ENCODE measurements at regions not wholly inside any gene's neighbourhood (a gene's known extent, or its start where the extent isn't known, plus 50 kb on each side); places are given as distances from the start of the nearest gene placed in this dataset.

GRCh38 chr6:144582939-144583613 is 297.9 kb downstream of the UTRN start:
- peak; percentile 97 for DNase-seq

GRCh38 chr6:144583614-144583954 is 298.4 kb downstream of the UTRN start:
- DNase-seq: no peak
- in situ Hi-C loops (cut with MboI; ENCODE audit: low pct_unique_long_range_greater_than_20kb, low sequenced_read_pairs): loop anchor here (25.0 kb wide), 1 partner anchor 354 kb away; no protein-coding TSS in a partner anchor

More at GRCh38 chr6:144582939-144583613, 297.9 kb downstream of the UTRN start:
- in situ Hi-C loops (cut with MboI; ENCODE audit: low pct_unique_long_range_greater_than_20kb, low sequenced_read_pairs): loop anchor here (25.0 kb wide), 1 partner anchor 354 kb away; no protein-coding TSS in a partner anchor

GRCh38 chr6:144585217-144585814 is 300.2 kb downstream of the UTRN start:
- in situ Hi-C loops (cut with MboI; ENCODE audit: low pct_unique_long_range_greater_than_20kb, low sequenced_read_pairs): loop anchor here (25.0 kb wide), 1 partner anchor 352 kb away; no protein-coding TSS in a partner anchor
- DNase-seq: peak; percentile 72

GRCh38 chr6:144586986-144587385 is 301.9 kb downstream of the UTRN start:
- in situ Hi-C loops (cut with MboI; ENCODE audit: low pct_unique_long_range_greater_than_20kb, low sequenced_read_pairs): loop anchor here (25.0 kb wide), 1 partner anchor 350 kb away; no protein-coding TSS in a partner anchor
- no peak for DNase-seq

GRCh38 chr6:144588697-144589325 is 303.7 kb downstream of the UTRN start:
- no peak for DNase-seq
- in situ Hi-C loops (cut with MboI; ENCODE audit: low pct_unique_long_range_greater_than_20kb, low sequenced_read_pairs): loop anchor here (25.0 kb wide), 1 partner anchor 348 kb away; no protein-coding TSS in a partner anchor

- in situ Hi-C loops (cut with MboI; ENCODE audit: low pct_unique_long_range_greater_than_20kb, low sequenced_read_pairs): loop anchor here (25.0 kb wide), 1 partner anchor 347 kb away; no protein-coding TSS in a partner anchor
- peak; percentile 45 for DNase-seq
Observed at GRCh38 chr6:144590532-144590931, 305.4 kb downstream of the UTRN start.

- DNase-seq: no peak
- in situ Hi-C loops (cut with MboI; ENCODE audit: low pct_unique_long_range_greater_than_20kb, low sequenced_read_pairs): loop anchor here (25.0 kb wide), 1 partner anchor 344 kb away; no protein-coding TSS in a partner anchor
Observed at GRCh38 chr6:144593392-144593791, 308.3 kb downstream of the UTRN start.

- in situ Hi-C loops (cut with MboI; ENCODE audit: low pct_unique_long_range_greater_than_20kb, low sequenced_read_pairs): loop anchor here (25.0 kb wide), 1 partner anchor 343 kb away; no protein-coding TSS in a partner anchor
- no peak for DNase-seq
Observed at GRCh38 chr6:144594585-144594984, 309.4 kb downstream of the UTRN start.

GRCh38 chr6:144595266-144595665 is 310.1 kb downstream of the UTRN start:
- in situ Hi-C loops (cut with MboI; ENCODE audit: low pct_unique_long_range_greater_than_20kb, low sequenced_read_pairs): loop anchor here (25.0 kb wide), 1 partner anchor 342 kb away; no protein-coding TSS in a partner anchor
- DNase-seq: no peak

GRCh38 chr6:144597511-144597910 is 312.4 kb downstream of the UTRN start:
- in situ Hi-C loops (cut with MboI; ENCODE audit: low pct_unique_long_range_greater_than_20kb, low sequenced_read_pairs): loop anchor here (25.0 kb wide), 1 partner anchor 340 kb away; no protein-coding TSS in a partner anchor
- DNase-seq: no peak

- in situ Hi-C loops (cut with MboI; ENCODE audit: low pct_unique_long_range_greater_than_20kb, low sequenced_read_pairs): loop anchor here (25.0 kb wide), 1 partner anchor 338 kb away; no protein-coding TSS in a partner anchor
- DNase-seq: no peak
Observed at GRCh38 chr6:144599615-144600014, 314.5 kb downstream of the UTRN start.

GRCh38 chr6:144601221-144601620 is 316.1 kb downstream of the UTRN start:
- DNase-seq: no peak
- in situ Hi-C loops (cut with MboI; ENCODE audit: low pct_unique_long_range_greater_than_20kb, low sequenced_read_pairs): no loop called here

- in situ Hi-C loops (cut with MboI; ENCODE audit: low pct_unique_long_range_greater_than_20kb, low sequenced_read_pairs): no loop called here
- no peak for DNase-seq
Observed at GRCh38 chr6:144602523-144603180, 317.5 kb downstream of the UTRN start.

GRCh38 chr6:144606083-144606482 is 320.9 kb downstream of the UTRN start:
- in situ Hi-C loops (cut with MboI; ENCODE audit: low pct_unique_long_range_greater_than_20kb, low sequenced_read_pairs): no loop called here
- DNase-seq: no peak

GRCh38 chr6:144607998-144608735 is 323.0 kb downstream of the UTRN start:
- in situ Hi-C loops (cut with MboI; ENCODE audit: low pct_unique_long_range_greater_than_20kb, low sequenced_read_pairs): no loop called here
- peak; percentile 66 for DNase-seq

- in situ Hi-C loops (cut with MboI; ENCODE audit: low pct_unique_long_range_greater_than_20kb, low sequenced_read_pairs): no loop called here
- DNase-seq: no peak
Observed at GRCh38 chr6:144612811-144613210, 327.7 kb downstream of the UTRN start.

- no peak for DNase-seq
- in situ Hi-C loops (cut with MboI; ENCODE audit: low pct_unique_long_range_greater_than_20kb, low sequenced_read_pairs): no loop called here
Observed at GRCh38 chr6:144613859-144614258, 328.7 kb downstream of the UTRN start.

GRCh38 chr6:144615870-144616269 is 330.7 kb downstream of the UTRN start:
- in situ Hi-C loops (cut with MboI; ENCODE audit: low pct_unique_long_range_greater_than_20kb, low sequenced_read_pairs): no loop called here
- no peak for DNase-seq

- DNase-seq: no peak
- in situ Hi-C loops (cut with MboI; ENCODE audit: low pct_unique_long_range_greater_than_20kb, low sequenced_read_pairs): no loop called here
Observed at GRCh38 chr6:144617191-144617590, 332.1 kb downstream of the UTRN start.
